HFFc6 (cell line): ENCODE measurements at regions not wholly inside any gene's neighbourhood (a gene's known extent, or its start where the extent isn't known, plus 50 kb on each side); places are given as distances from the start of the nearest gene placed in this dataset.

Experiments used
- DNase-seq: peaks from one replicate; pipeline ENCODE4 v3.0.0-alpha.2; 2018
- H3K27ac Mint-ChIP-seq: 2 replicates; pipeline ENCODE4 v1.8.0; 2020; ENCODE audit warnings: mild to moderate bottlenecking, mixed read lengths
- H3K27me3 Mint-ChIP-seq: 2 replicates; pipeline ENCODE4 v1.8.0; 2021; ENCODE audit warnings: mild to moderate bottlenecking, moderate library complexity, mixed read lengths; ENCODE audit not compliant: insufficient read depth
- H3K36me3 Mint-ChIP-seq: 2 replicates; pipeline ENCODE4 v1.8.0; 2021; ENCODE audit warnings: low read depth, mixed read lengths
- H3K4me1 Mint-ChIP-seq: 2 replicates; pipeline ENCODE4 v1.8.0; 2020; ENCODE audit warnings: low read depth, mixed read lengths
- H3K4me3 Mint-ChIP-seq: 2 replicates; pipeline ENCODE4 v1.8.0; 2020; ENCODE audit warnings: mild to moderate bottlenecking, moderate library complexity, mixed read lengths
- H3K9me3 Mint-ChIP-seq: 2 replicates; pipeline ENCODE4 v1.8.0; 2020; ENCODE audit warnings: mild to moderate bottlenecking, mixed read lengths
- CTCF ChIP-seq: fragments of 200-600 bp; sonication (generic); IDR thresholded peaks from 2 replicates; pipeline ENCODE4 v1.5.0; 2021; ENCODE audit warnings: antibody characterized with exemption, mild to moderate bottlenecking

GRCh38 chr9:28539434-28540070 lies 966.3 kb upstream of the C9orf72 start:
- TF ChIP-seq CTCF: no peak
- H3K27me3 Mint-ChIP-seq: no peaks in the 10 kb centered on the region
- H3K27ac Mint-ChIP-seq: no peak overlapping the region
- DNase-seq: no peak
- no peaks in the 10 kb centered on the region for H3K4me1 Mint-ChIP-seq
- H3K4me3 Mint-ChIP-seq: no peak overlapping the region
- peaks cover 45% of the 10 kb centered on the region for H3K9me3 Mint-ChIP-seq
- no peaks in the 10 kb centered on the region for H3K36me3 Mint-ChIP-seq

- Mint-ChIP-seq H3K27ac (no peak overlapping the region), H3K4me1 (no peaks in the 10 kb centered on the region), H3K9me3 (peaks cover 48% of the 10 kb centered on the region), H3K27me3 (no peaks in the 10 kb centered on the region), H3K4me3 (no peak overlapping the region), H3K36me3 (no peaks in the 10 kb centered on the region)
- DNase-seq: no peak
- TF ChIP-seq CTCF: no peak
Observed at GRCh38 chr9:28542928-28543327, 969.6 kb upstream of the C9orf72 start.

GRCh38 chr9:28547527-28547926 lies 974.2 kb upstream of the C9orf72 start:
- Mint-ChIP-seq H3K27ac (no peak overlapping the region), H3K4me1 (no peaks in the 10 kb centered on the region), H3K9me3 (peaks cover 35% of the 10 kb centered on the region), H3K4me3 (no peak overlapping the region), H3K36me3 (no peaks in the 10 kb centered on the region), H3K27me3 (no peaks in the 10 kb centered on the region)
- DNase-seq: no peak
- TF ChIP-seq CTCF: no peak

- Mint-ChIP-seq H3K27ac (no peak overlapping the region), H3K4me1 (no peaks in the 10 kb centered on the region), H3K9me3 (peaks cover 21% of the 10 kb centered on the region), H3K27me3 (no peaks in the 10 kb centered on the region), H3K4me3 (no peak overlapping the region), H3K36me3 (no peaks in the 10 kb centered on the region)
- TF ChIP-seq CTCF: no peak
- DNase-seq: no peak
Observed at GRCh38 chr9:28563291-28563934, 990.1 kb upstream of the C9orf72 start.

GRCh38 chr9:28583832-28584231 lies 1010.6 kb upstream of the C9orf72 start:
- no peak overlapping the region for H3K27ac Mint-ChIP-seq
- H3K4me3 Mint-ChIP-seq: no peak overlapping the region
- H3K4me1 Mint-ChIP-seq: no peaks in the 10 kb centered on the region
- peaks cover 35% of the 10 kb centered on the region for H3K9me3 Mint-ChIP-seq
- H3K36me3 Mint-ChIP-seq: no peaks in the 10 kb centered on the region
- no peaks in the 10 kb centered on the region for H3K27me3 Mint-ChIP-seq
- no peak for TF ChIP-seq CTCF
- no peak for DNase-seq
